Hepatocyte (in vitro differentiated cells): ENCODE measurements at regions not wholly inside any gene's neighbourhood (a gene's known extent, or its start where the extent isn't known, plus 50 kb on each side); places are given as distances from the start of the nearest gene placed in this dataset.

ENCODE experiments used
- DNase-seq: peaks from one replicate; pipeline ENCODE4 v3.0.0-alpha.2; 2016; ENCODE audit warnings: low spot score
- H2AFZ ChIP-seq: fragments of 200-600 bp; sonication (generic); 2 replicates; pipeline ENCODE4 v1.6.0; 2016; ENCODE audit warnings: antibody characterized with exemption, mild to moderate bottlenecking
- H3K27ac ChIP-seq: fragments of 200-600 bp; sonication (generic); 2 replicates; pipeline ENCODE4 v1.5.1; 2016; ENCODE audit warnings: mild to moderate bottlenecking
- H3K27me3 ChIP-seq: fragments of 200-600 bp; sonication (generic); 2 replicates; pipeline ENCODE4 v1.6.1; 2016
- H3K36me3 ChIP-seq: fragments of 200-600 bp; sonication (generic); replicated peaks from 2 replicates; pipeline ENCODE4 v1.5.1; 2016; ENCODE audit warnings: low read depth; ENCODE audit not compliant: insufficient read depth
- H3K4me1 ChIP-seq: fragments of 200-600 bp; sonication (generic); 2 replicates; pipeline ENCODE4 v1.5.1; 2016; ENCODE audit warnings: mild to moderate bottlenecking, moderate library complexity; ENCODE audit not compliant: insufficient read depth
- H3K4me2 ChIP-seq: fragments of 200-600 bp; sonication (generic); 2 replicates; pipeline ENCODE4 v1.6.0; 2016
- H3K4me3 ChIP-seq: fragments of 200-600 bp; sonication (generic); 2 replicates; pipeline ENCODE4 v1.5.1; 2016; ENCODE audit warnings: mild to moderate bottlenecking
- H3K79me2 ChIP-seq: fragments of 200-600 bp; sonication (generic); 2 replicates; pipeline ENCODE4 v1.6.0; 2017; ENCODE audit warnings: mild to moderate bottlenecking
- H3K9me2 ChIP-seq: fragments of 200-600 bp; sonication (generic); replicated peaks from 2 replicates; pipeline ENCODE4 v1.6.0; 2017; ENCODE audit warnings: mild to moderate bottlenecking; ENCODE audit not compliant: insufficient read depth
- H3K9me3 ChIP-seq: fragments of 200-600 bp; sonication (generic); 2 replicates; pipeline ENCODE4 v1.5.1; 2016; ENCODE audit warnings: low read depth, mild to moderate bottlenecking
- H4K20me1 ChIP-seq: fragments of 200-600 bp; sonication (generic); 2 replicates; pipeline ENCODE4 v1.6.0; 2016; ENCODE audit warnings: mild to moderate bottlenecking; ENCODE audit not compliant: insufficient read depth, poor library complexity, severe bottlenecking
- CTCF ChIP-seq: fragments of 200-600 bp; sonication (generic); IDR thresholded peaks from 2 replicates; pipeline ENCODE4 v1.5.1; 2016; ENCODE audit warnings: antibody characterized with exemption, mild to moderate bottlenecking; ENCODE audit not compliant: poor library complexity
- EZH2 ChIP-seq: fragments of 200-600 bp; sonication (generic); IDR thresholded peaks from 2 replicates; pipeline ENCODE4 v1.6.1; 2016; ENCODE audit warnings: antibody characterized with exemption, mild to moderate bottlenecking, borderline replicate concordance
- EZH2phosphoT487 ChIP-seq: fragments of 200-600 bp; sonication (generic); IDR thresholded peaks from one replicate; pipeline ENCODE4 v1.6.1; 2018; ENCODE audit warnings: antibody characterized with exemption, mild to moderate bottlenecking, low read depth, moderate library complexity; ENCODE audit not compliant: unreplicated experiment, severe bottlenecking
- WGBS: methylation state at CpG from one replicate; pipeline ENCODE4 v1.1.6; 2016; ENCODE audit warnings: low lambda C conversion rate; ENCODE audit errors: missing lambda C conversion rate; 5-methylcytosine and 5-hydroxymethylcytosine counted together

GRCh38 chr15:66880380-66881155 lies 178.5 kb downstream of the SMAD6 start:
- 97% methylated on average over 11 of the region's 11 CpGs for WGBS

GRCh38 chr15:66881173-66881905 lies 179.3 kb downstream of the SMAD6 start:
- Histone ChIP-seq H4K20me1 (no peaks in the 10 kb centered on the region), H3K27me3 (no peaks in the 10 kb centered on the region), H3K4me3 (no peak overlapping the region), H3K27ac (no peak overlapping the region), H3K79me2 (no peaks in the 10 kb centered on the region), H3K9me2 (no peaks in the 10 kb centered on the region), H2AFZ (no peak overlapping the region), H3K4me1 (peaks cover 11% of the 10 kb centered on the region), H3K36me3 (no peaks in the 10 kb centered on the region), H3K4me2 (no peak overlapping the region), H3K9me3 (no peaks in the 10 kb centered on the region)
- TF ChIP-seq CTCF: no peak
- no peak for TF ChIP-seq EZH2
- no peak for TF ChIP-seq EZH2phosphoT487
- WGBS: 93% methylated on average over 12 of the region's 12 CpGs
- DNase-seq: no peak

More at GRCh38 chr15:66880380-66881155, 178.5 kb downstream of the SMAD6 start:
- no peaks in the 10 kb centered on the region for H3K27me3 ChIP-seq
- DNase-seq: no peak
- H3K4me1 ChIP-seq: peaks cover 11% of the 10 kb centered on the region
- no peaks in the 10 kb centered on the region for H3K9me3 ChIP-seq
- H3K79me2 ChIP-seq: no peaks in the 10 kb centered on the region
- no peak overlapping the region for H3K27ac ChIP-seq
- no peaks in the 10 kb centered on the region for H3K9me2 ChIP-seq
- no peaks in the 10 kb centered on the region for H4K20me1 ChIP-seq
- TF ChIP-seq EZH2: no peak
- TF ChIP-seq EZH2phosphoT487: no peak
- TF ChIP-seq CTCF: no peak
- no peak overlapping the region for H2AFZ ChIP-seq
- no peak overlapping the region for H3K4me2 ChIP-seq
- H3K36me3 ChIP-seq: no peaks in the 10 kb centered on the region
- no peak overlapping the region for H3K4me3 ChIP-seq

GRCh38 chr15:66882251-66883020 lies 180.4 kb downstream of the SMAD6 start:
- WGBS: 93% methylated on average over 11 of the region's 11 CpGs
- Histone ChIP-seq H3K79me2 (no peaks in the 10 kb centered on the region), H3K4me1 (peaks cover 11% of the 10 kb centered on the region), H2AFZ (no peak overlapping the region), H3K27ac (peak overlapping the region; percentile 75), H3K9me3 (no peaks in the 10 kb centered on the region), H3K9me2 (no peaks in the 10 kb centered on the region), H3K27me3 (no peaks in the 10 kb centered on the region), H3K4me2 (no peak overlapping the region), H3K4me3 (no peak overlapping the region), H3K36me3 (no peaks in the 10 kb centered on the region), H4K20me1 (no peaks in the 10 kb centered on the region)
- DNase-seq: no peak
- TF ChIP-seq EZH2phosphoT487: no peak
- TF ChIP-seq CTCF: no peak
- TF ChIP-seq EZH2: no peak
